Gastroesophageal sphincter (tissue), 4 donors: ENCODE measurements at regions not wholly inside any gene's neighbourhood (a gene's known extent, or its start where the extent isn't known, plus 50 kb on each side); places are given as distances from the start of the nearest gene placed in this dataset.

Experiments
- ATAC-seq: fragments of 150-250 bp; one replicate; pipeline ENCODE4 v1.9.1; 2016; ENCODE audit warnings: mild to moderate bottlenecking, moderate library complexity
- H3K27ac ChIP-seq, 4 donors: fragments of 200-600 bp; sonication (generic) in 3 of 4; 1 replicate in 3 of 4; 2 replicates in 1 of 4; pipeline ENCODE4 v1.5.1; 2016 to 2019
- H3K27me3 ChIP-seq: fragments of 200-600 bp; sonication (generic); one replicate; pipeline ENCODE4 v1.5.1; 2019
- H3K36me3 ChIP-seq, 2 donors: fragments of 200-600 bp; sonication (generic); one replicate each; pipeline ENCODE4 v1.5.1; 2019; ENCODE audit warnings: control low read depth in 1 of 2
- H3K4me1 ChIP-seq, 3 donors: fragments of 200-600 bp; sonication (generic); 1 replicate in 2 of 3; 2 replicates in 1 of 3; pipeline ENCODE4 v1.5.1; 2016 to 2019; ENCODE audit warnings: control low read depth in 2 of 3
- H3K4me3 ChIP-seq, 2 donors: fragments of 200-600 bp; sonication (generic); one replicate each; pipeline ENCODE4 v1.5.1; 2019; ENCODE audit warnings: mild to moderate bottlenecking in 1 of 2, moderate library complexity in 1 of 2
- H3K9me3 ChIP-seq, 3 donors: fragments of 200-600 bp; sonication (generic); one replicate each; pipeline ENCODE4 v1.5.1; 2017 to 2019; ENCODE audit warnings: control low read depth in 2 of 3
- CTCF ChIP-seq, 4 experiments: fragments of 200-600 bp in 2 of 4; fragments of 450-650 bp in 2 of 4; sonication (generic) in 1 of 4; IDR thresholded peaks; one replicate each; pipeline ENCODE4 v1.5.1; 2017 to 2019; ENCODE audit warnings: antibody characterized with exemption in 4 of 4, mild to moderate bottlenecking in 2 of 4, moderate library complexity in 2 of 4
- EP300 ChIP-seq: sonication (generic); formaldehyde crosslinking; IDR thresholded peaks from one replicate; pipeline ENCODE4 v1.6.1; 2017; ENCODE audit warnings: antibody characterized with exemption, mild to moderate bottlenecking
- POLR2A ChIP-seq, 2 donors: fragments of 450-650 bp; IDR thresholded peaks; one replicate each; pipeline ENCODE4 v1.6.1; 2017; ENCODE audit warnings: antibody characterized with exemption in 2 of 2, mild to moderate bottlenecking in 2 of 2, moderate library complexity in 1 of 2
- POLR2AphosphoS5 ChIP-seq: sonication (generic); formaldehyde crosslinking; IDR thresholded peaks from one replicate; pipeline ENCODE4 v1.6.1; 2017; ENCODE audit warnings: antibody characterized with exemption
- WGBS, 2 donors: methylation state at CpG; one replicate each; pipeline ENCODE4 v1.1.5; 2018; ENCODE audit warnings: low coverage in 1 of 2; 5-methylcytosine and 5-hydroxymethylcytosine counted together

- 65 to 71% methylated on average over 3 to 4 of the region's 4 CpGs for WGBS, 2 donors
- no peak overlapping the region for H3K4me3 ChIP-seq
- no peaks in the 10 kb centered on the region for H3K27me3 ChIP-seq
- no peak for ATAC-seq
- peaks cover 0 to 8% (median 3%) of the 10 kb centered on the region in 3 donors for H3K4me1 ChIP-seq
- H3K27ac ChIP-seq = no peak overlapping the region
- no peak for TF ChIP-seq CTCF (IDR thresholded peaks at IDR 0.05)
- TF ChIP-seq POLR2A (IDR thresholded peaks at IDR 0.05) = no peak
- TF ChIP-seq EP300 = no peak
- no peak for TF ChIP-seq POLR2AphosphoS5
- H3K9me3 ChIP-seq = no peaks in the 10 kb centered on the region
- no peaks in the 10 kb centered on the region for H3K36me3 ChIP-seq
Observed at GRCh38 chr2:18403921-18404522, 156.4 kb downstream of the RDH14 start.

GRCh38 chr2:18402831-18403230 lies 157.6 kb downstream of the RDH14 start:
- no peaks in the 10 kb centered on the region for H3K9me3 ChIP-seq
- 63 to 64% methylated on average over 1 to 2 of the region's 2 CpGs for WGBS, 2 donors
- no peaks in the 10 kb centered on the region for H3K27me3 ChIP-seq
- no peak overlapping the region for H3K27ac ChIP-seq
- H3K36me3 ChIP-seq = no peaks in the 10 kb centered on the region
- no peak for ATAC-seq
- no peak overlapping the region for H3K4me3 ChIP-seq
- TF ChIP-seq CTCF (IDR thresholded peaks at IDR 0.05) (no peak), POLR2AphosphoS5 (no peak), EP300 (no peak), POLR2A (IDR thresholded peaks at IDR 0.05) (no peak)
- peaks cover 0 to 8% (median 3%) of the 10 kb centered on the region in 3 donors for H3K4me1 ChIP-seq

GRCh38 chr2:18401471-18401870 lies 159.0 kb downstream of the RDH14 start:
- no peaks in the 10 kb centered on the region for H3K9me3 ChIP-seq
- 71 to 80% methylated on average over 1 to 4 of the region's 4 CpGs for WGBS, 2 donors
- ATAC-seq = no peak

GRCh38 chr2:18399601-18400000 lies 160.9 kb downstream of the RDH14 start:
- H3K4me1 ChIP-seq = peaks cover 0 to 18% (median 0%) of the 10 kb centered on the region in 3 donors
- no peaks in the 10 kb centered on the region for H3K27me3 ChIP-seq
- H3K27ac ChIP-seq = no peak overlapping the region
- 91 to 92% methylated on average over 5 of the region's 5 CpGs for WGBS, 2 donors
- H3K9me3 ChIP-seq = no peaks in the 10 kb centered on the region
- H3K4me3 ChIP-seq = no peak overlapping the region
- no peak for ATAC-seq
- no peak for TF ChIP-seq EP300
- no peak for TF ChIP-seq POLR2AphosphoS5
- TF ChIP-seq POLR2A (IDR thresholded peaks at IDR 0.05) = no peak
- no peak for TF ChIP-seq CTCF (IDR thresholded peaks at IDR 0.05)
- no peaks in the 10 kb centered on the region for H3K36me3 ChIP-seq

More at GRCh38 chr2:18401471-18401870, 159.0 kb downstream of the RDH14 start:
- H3K27me3 ChIP-seq = no peaks in the 10 kb centered on the region
- TF ChIP-seq EP300 = no peak
- no peak for TF ChIP-seq CTCF (IDR thresholded peaks at IDR 0.05)
- TF ChIP-seq POLR2AphosphoS5 = no peak
- TF ChIP-seq POLR2A (IDR thresholded peaks at IDR 0.05) = no peak
- H3K4me1 ChIP-seq = peaks cover 0 to 15% (median 3%) of the 10 kb centered on the region in 3 donors
- H3K36me3 ChIP-seq = no peaks in the 10 kb centered on the region
- H3K4me3 ChIP-seq = no peak overlapping the region
- no peak overlapping the region for H3K27ac ChIP-seq

- no peak overlapping the region for H3K27ac ChIP-seq
- no peaks in the 10 kb centered on the region for H3K27me3 ChIP-seq
- peaks cover 0 to 18% (median 0%) of the 10 kb centered on the region in 3 donors for H3K4me1 ChIP-seq
- peak; percentile 73 for ATAC-seq
- no peak overlapping the region for H3K4me3 ChIP-seq
- TF ChIP-seq POLR2AphosphoS5 (peak; percentile 46), POLR2A (IDR thresholded peaks at IDR 0.05) (no peak)
- WGBS, 2 donors = 71 to 80% methylated on average over 1 of the region's 1 CpG
- no peaks in the 10 kb centered on the region for H3K9me3 ChIP-seq
- no peaks in the 10 kb centered on the region for H3K36me3 ChIP-seq
Observed at GRCh38 chr2:18398833-18399232, 161.6 kb downstream of the RDH14 start.
